ENCODE measurements at regions not wholly inside any gene's neighbourhood (a gene's known extent, or its start where the extent isn't known, plus 50 kb on each side); places are given as distances from the start of the nearest gene placed in this dataset.

- H3K27ac ChIP-seq: no peak overlapping the region
- in situ Hi-C loops (cut with HindIII; ENCODE audit: low pct_ligation_motif_present, low sequenced_read_pairs): no loop called here
- no peak for TF ChIP-seq CTCF (IDR thresholded peaks at IDR 0.05; ENCODE audit: low read depth, low read length, missing control alignments)
- H3K4me3 ChIP-seq (ENCODE audit: low read depth, low read length): no peak overlapping the region
- no peaks in the 10 kb centered on the region for H3K27me3 ChIP-seq (replicated peaks)
- H3K36me3 ChIP-seq (replicated peaks): no peaks in the 10 kb centered on the region
- no peak for DNase-seq
Observed at GRCh38 chr2:242011516-242011915, 142.0 kb downstream of the RTP5 start.

GRCh38 chr2:242011991-242012764 lies 142.6 kb downstream of the RTP5 start:
- Histone ChIP-seq H3K27ac (no peak overlapping the region), H3K27me3 (replicated peaks) (no peaks in the 10 kb centered on the region), H3K4me3 (ENCODE audit: low read depth, low read length) (no peak overlapping the region), H3K36me3 (replicated peaks) (no peaks in the 10 kb centered on the region)
- DNase-seq: no peak
- in situ Hi-C loops (cut with HindIII; ENCODE audit: low pct_ligation_motif_present, low sequenced_read_pairs): no loop called here
- no peak for TF ChIP-seq CTCF (IDR thresholded peaks at IDR 0.05; ENCODE audit: low read depth, low read length, missing control alignments)

- Histone ChIP-seq H3K36me3 (replicated peaks) (no peaks in the 10 kb centered on the region), H3K27ac (no peak overlapping the region), H3K4me3 (ENCODE audit: low read depth, low read length) (no peak overlapping the region), H3K27me3 (replicated peaks) (no peaks in the 10 kb centered on the region)
- in situ Hi-C loops (cut with HindIII; ENCODE audit: low pct_ligation_motif_present, low sequenced_read_pairs): no loop called here
- no peak for DNase-seq
- no peak for TF ChIP-seq CTCF (IDR thresholded peaks at IDR 0.05; ENCODE audit: low read depth, low read length, missing control alignments)
Observed at GRCh38 chr2:242012956-242013764, 143.6 kb downstream of the RTP5 start.

- H3K27ac ChIP-seq: no peak overlapping the region
- H3K4me3 ChIP-seq (ENCODE audit: low read depth, low read length): no peak overlapping the region
- no peaks in the 10 kb centered on the region for H3K27me3 ChIP-seq (replicated peaks)
- in situ Hi-C loops (cut with HindIII; ENCODE audit: low pct_ligation_motif_present, low sequenced_read_pairs): no loop called here
- TF ChIP-seq CTCF (IDR thresholded peaks at IDR 0.05; ENCODE audit: low read depth, low read length, missing control alignments): no peak
- H3K36me3 ChIP-seq (replicated peaks): no peaks in the 10 kb centered on the region
- no peak for DNase-seq
Observed at GRCh38 chr2:242013771-242014170, 144.2 kb downstream of the RTP5 start.

- Histone ChIP-seq H3K4me3 (ENCODE audit: low read depth, low read length) (no peak overlapping the region), H3K36me3 (replicated peaks) (no peaks in the 10 kb centered on the region), H3K27ac (no peak overlapping the region), H3K27me3 (replicated peaks) (peaks cover 2% of the 10 kb centered on the region)
- no peak for TF ChIP-seq CTCF (IDR thresholded peaks at IDR 0.05; ENCODE audit: low read depth, low read length, missing control alignments)
- in situ Hi-C loops (cut with HindIII; ENCODE audit: low pct_ligation_motif_present, low sequenced_read_pairs): no loop called here
- DNase-seq: no peak
Observed at GRCh38 chr2:242015108-242016065, 145.9 kb downstream of the RTP5 start.
